ENCODE measurements at regions not wholly inside any gene's neighbourhood (a gene's known extent, or its start where the extent isn't known, plus 50 kb on each side); places are given as distances from the start of the nearest gene placed in this dataset.
"Not testable (repeated sequence)": the region's sequence is repeated elsewhere in the genome, so short reads cannot be mapped to it uniquely, and the experiment has no call there.

GRCh38 chr9:62880971-62881370, 1691.1 kb downstream of the SPATA31A7 start:
- not testable (repeated sequence) for H2BK20ac ChIP-seq (ENCODE audit: low read depth, low read length, poor library complexity, severe bottlenecking); H4K8ac ChIP-seq (replicated peaks; ENCODE audit: insufficient read length, low read depth, low read length); H3K14ac ChIP-seq (ENCODE audit: insufficient read depth, low read length); H4K91ac ChIP-seq (ENCODE audit: insufficient read length, low read depth, low read length); H3K27ac ChIP-seq (ENCODE audit: insufficient read length, low read depth, low read length); H2BK15ac ChIP-seq (ENCODE audit: low read depth, low read length); H4K5ac ChIP-seq (ENCODE audit: insufficient read length, low read depth, low read length); H2AFZ ChIP-seq (ENCODE audit: low read length); H3K18ac ChIP-seq (ENCODE audit: insufficient read length, low read depth, low read length); H3K27ac Mint-ChIP-seq; H2BK12ac ChIP-seq (ENCODE audit: insufficient read length, low read depth, low read length); H3K9me3 Mint-ChIP-seq; H4K20me1 ChIP-seq (ENCODE audit: control insufficient read depth, insufficient read depth, insufficient read length); H3K4ac ChIP-seq (ENCODE audit: low read depth, low read length); H3K4me3 Mint-ChIP-seq; H3K56ac ChIP-seq (ENCODE audit: insufficient read length, low read depth, low read length); H2AK5ac ChIP-seq (ENCODE audit: insufficient read length, low read length); H3K79me1 ChIP-seq (ENCODE audit: insufficient read depth, low read depth, low read length, poor library complexity, severe bottlenecking); DNase-seq; H3K9me3 ChIP-seq (ENCODE audit: control insufficient read depth, low read depth, low read length); H3T11ph ChIP-seq (ENCODE audit: low read length); H3K4me1 ChIP-seq (ENCODE audit: insufficient read depth, low read length); H3K36me3 Mint-ChIP-seq (ENCODE audit: insufficient read depth in 1 of 3, low read depth in 3 of 3); H2BK120ac ChIP-seq (ENCODE audit: low read depth, low read length, poor library complexity, severe bottlenecking); H3K79me2 ChIP-seq (ENCODE audit: insufficient read depth, low read length); H3K23me2 ChIP-seq (ENCODE audit: insufficient read length, low read depth, low read length, poor library complexity, severe bottlenecking); H3K23ac ChIP-seq (ENCODE audit: insufficient read length, low read depth, low read length); H3K9ac ChIP-seq (ENCODE audit: extremely low read depth, insufficient read length, low read length); H3K4me1 Mint-ChIP-seq; H3K27me3 ChIP-seq (ENCODE audit: insufficient read depth, low read length); H2BK5ac ChIP-seq (ENCODE audit: insufficient read length, low read length); H3K4me2 ChIP-seq (ENCODE audit: insufficient read depth, insufficient read length, low read length)
- peaks cover 66% of the 10 kb centered on the region for H3K27me3 Mint-ChIP-seq (ENCODE audit: low read depth)
- no CpG with 5 or more reads among the region's 3 CpGs for WGBS (ENCODE audit: extremely low coverage, insufficient read length, low lambda C conversion rate)

- not testable (repeated sequence) for H3K18ac ChIP-seq (ENCODE audit: insufficient read length, low read depth, low read length); H3K27ac ChIP-seq (ENCODE audit: insufficient read length, low read depth, low read length); H4K91ac ChIP-seq (ENCODE audit: insufficient read length, low read depth, low read length); DNase-seq; H2BK20ac ChIP-seq (ENCODE audit: low read depth, low read length, poor library complexity, severe bottlenecking); H3K4ac ChIP-seq (ENCODE audit: low read depth, low read length); H3K79me2 ChIP-seq (ENCODE audit: insufficient read depth, low read length); H2BK15ac ChIP-seq (ENCODE audit: low read depth, low read length); H3K79me1 ChIP-seq (ENCODE audit: insufficient read depth, low read depth, low read length, poor library complexity, severe bottlenecking); H3K4me1 Mint-ChIP-seq; H2BK12ac ChIP-seq (ENCODE audit: insufficient read length, low read depth, low read length); H3K4me3 Mint-ChIP-seq; H3K36me3 Mint-ChIP-seq (ENCODE audit: insufficient read depth in 1 of 3, low read depth in 3 of 3); H2AK5ac ChIP-seq (ENCODE audit: insufficient read length, low read length); H4K5ac ChIP-seq (ENCODE audit: insufficient read length, low read depth, low read length); H3K56ac ChIP-seq (ENCODE audit: insufficient read length, low read depth, low read length); H3K9me3 Mint-ChIP-seq; H3T11ph ChIP-seq (ENCODE audit: low read length); H2AFZ ChIP-seq (ENCODE audit: low read length); H3K9ac ChIP-seq (ENCODE audit: extremely low read depth, insufficient read length, low read length); H4K20me1 ChIP-seq (ENCODE audit: control insufficient read depth, insufficient read depth, insufficient read length); H2BK5ac ChIP-seq (ENCODE audit: insufficient read length, low read length); H3K4me1 ChIP-seq (ENCODE audit: insufficient read depth, low read length); H3K27me3 ChIP-seq (ENCODE audit: insufficient read depth, low read length); H3K23ac ChIP-seq (ENCODE audit: insufficient read length, low read depth, low read length); H3K14ac ChIP-seq (ENCODE audit: insufficient read depth, low read length); H3K23me2 ChIP-seq (ENCODE audit: insufficient read length, low read depth, low read length, poor library complexity, severe bottlenecking); H2BK120ac ChIP-seq (ENCODE audit: low read depth, low read length, poor library complexity, severe bottlenecking); H3K4me2 ChIP-seq (ENCODE audit: insufficient read depth, insufficient read length, low read length); H3K9me3 ChIP-seq (ENCODE audit: control insufficient read depth, low read depth, low read length); H4K8ac ChIP-seq (replicated peaks; ENCODE audit: insufficient read length, low read depth, low read length); H3K27ac Mint-ChIP-seq
- no CpG with 5 or more reads among the region's 8 CpGs for WGBS (ENCODE audit: extremely low coverage, insufficient read length, low lambda C conversion rate)
- peaks cover 58% of the 10 kb centered on the region for H3K27me3 Mint-ChIP-seq (ENCODE audit: low read depth)
These were observed 1692.0 kb downstream of the SPATA31A7 start for GRCh38 chr9:62881811-62882210.
